ENCODE measurements at regions not wholly inside any gene's neighbourhood (a gene's known extent, or its start where the extent isn't known, plus 50 kb on each side); places are given as distances from the start of the nearest gene placed in this dataset.
"Not testable (repeated sequence)": the region's sequence is repeated elsewhere in the genome, so short reads cannot be mapped to it uniquely, and the experiment has no call there.

GRCh38 chr5:107002115-107002514, 668.6 kb downstream of the EFNA5 start:
- Histone ChIP-seq H3K4me2 (no peak overlapping the region), H3K9ac (no peak overlapping the region), H3K4me1 (ENCODE audit: control insufficient read depth in 1 of 2, insufficient read depth in 2 of 2, low read depth in 1 of 2, low read length in 1 of 2) (peaks cover 0 to 4% of the 10 kb centered on the region in 2 experiments; a peak in 2 of 4 replicates), H3K36me3 (replicated peaks in 1 of 2; ENCODE audit: control insufficient read depth in 1 of 2, insufficient read depth in 2 of 2, low read length in 1 of 2) (no peaks in the 10 kb centered on the region), H2AFZ (ENCODE audit: low read depth) (no peak overlapping the region), H3K9me2 (no peaks in the 10 kb centered on the region), H3K79me2 (ENCODE audit: insufficient read depth) (no peaks in the 10 kb centered on the region), H4K20me1 (ENCODE audit: insufficient read depth) (no peaks in the 10 kb centered on the region), H3F3A (replicated peaks; ENCODE audit: insufficient read depth) (no peaks in the 10 kb centered on the region), H3K27me3 (ENCODE audit: insufficient read depth) (no peaks in the 10 kb centered on the region), H3K27ac (ENCODE audit: low read depth in 2 of 2, low read length in 1 of 2) (no peak overlapping the region), H3K4me3 (ENCODE audit: low read depth in 2 of 2, low read length in 1 of 2) (no peak overlapping the region), H3K9me3 (no peaks in the 10 kb centered on the region)
- no peak for TF ChIP-seq NRF1 (IDR thresholded peaks at IDR 0.05; ENCODE audit: low read depth, low read length)
- TF ChIP-seq, protein P1, sequence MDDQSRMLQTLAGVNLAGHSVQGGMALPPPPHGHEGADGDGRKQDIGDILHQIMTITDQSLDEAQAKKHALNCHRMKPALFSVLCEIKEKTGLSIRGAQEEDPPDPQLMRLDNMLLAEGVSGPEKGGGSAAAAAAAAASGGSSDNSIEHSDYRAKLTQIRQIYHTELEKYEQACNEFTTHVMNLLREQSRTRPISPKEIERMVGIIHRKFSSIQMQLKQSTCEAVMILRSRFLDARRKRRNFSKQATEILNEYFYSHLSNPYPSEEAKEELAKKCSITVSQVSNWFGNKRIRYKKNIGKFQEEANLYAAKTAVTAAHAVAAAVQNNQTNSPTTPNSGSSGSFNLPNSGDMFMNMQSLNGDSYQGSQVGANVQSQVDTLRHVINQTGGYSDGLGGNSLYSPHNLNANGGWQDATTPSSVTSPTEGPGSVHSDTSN (IDR thresholded peaks at IDR 0.05): no peak
- no peak for TF ChIP-seq RCOR1 (IDR thresholded peaks at IDR 0.05; ENCODE audit: low read length)
- TF ChIP-seq REST (IDR thresholded peaks at IDR 0.05; ENCODE audit: low read depth, low read length): no peak
- no peak for TF ChIP-seq NFIC (IDR thresholded peaks at IDR 0.05; ENCODE audit: borderline replicate concordance)
- no peak for TF ChIP-seq YY1 (IDR thresholded peaks at IDR 0.05; ENCODE audit: low read depth)
- no peak for TF ChIP-seq FOSL2 (IDR thresholded peaks at IDR 0.05; ENCODE audit: borderline replicate concordance, low read depth)
- TF ChIP-seq IRF3 (IDR thresholded peaks at IDR 0.05; ENCODE audit: low read depth, low read length): no peak
- no peak for TF ChIP-seq MAX (IDR thresholded peaks at IDR 0.05; ENCODE audit: low read depth)
- no peak for TF ChIP-seq TEAD4 (IDR thresholded peaks at IDR 0.05; ENCODE audit: borderline replicate concordance, insufficient read depth)
- no peak for TF ChIP-seq JUND (IDR thresholded peaks at IDR 0.05)
- TF ChIP-seq, protein P2, sequence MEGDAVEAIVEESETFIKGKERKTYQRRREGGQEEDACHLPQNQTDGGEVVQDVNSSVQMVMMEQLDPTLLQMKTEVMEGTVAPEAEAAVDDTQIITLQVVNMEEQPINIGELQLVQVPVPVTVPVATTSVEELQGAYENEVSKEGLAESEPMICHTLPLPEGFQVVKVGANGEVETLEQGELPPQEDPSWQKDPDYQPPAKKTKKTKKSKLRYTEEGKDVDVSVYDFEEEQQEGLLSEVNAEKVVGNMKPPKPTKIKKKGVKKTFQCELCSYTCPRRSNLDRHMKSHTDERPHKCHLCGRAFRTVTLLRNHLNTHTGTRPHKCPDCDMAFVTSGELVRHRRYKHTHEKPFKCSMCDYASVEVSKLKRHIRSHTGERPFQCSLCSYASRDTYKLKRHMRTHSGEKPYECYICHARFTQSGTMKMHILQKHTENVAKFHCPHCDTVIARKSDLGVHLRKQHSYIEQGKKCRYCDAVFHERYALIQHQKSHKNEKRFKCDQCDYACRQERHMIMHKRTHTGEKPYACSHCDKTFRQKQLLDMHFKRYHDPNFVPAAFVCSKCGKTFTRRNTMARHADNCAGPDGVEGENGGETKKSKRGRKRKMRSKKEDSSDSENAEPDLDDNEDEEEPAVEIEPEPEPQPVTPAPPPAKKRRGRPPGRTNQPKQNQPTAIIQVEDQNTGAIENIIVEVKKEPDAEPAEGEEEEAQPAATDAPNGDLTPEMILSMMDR (IDR thresholded peaks at IDR 0.05): no peak
- TF ChIP-seq SIN3A (IDR thresholded peaks at IDR 0.05; ENCODE audit: borderline replicate concordance, low read depth, low read length): no peak
- TF ChIP-seq RFX5 (IDR thresholded peaks at IDR 0.05; ENCODE audit: low read length): no peak
- TF ChIP-seq, protein P3, sequence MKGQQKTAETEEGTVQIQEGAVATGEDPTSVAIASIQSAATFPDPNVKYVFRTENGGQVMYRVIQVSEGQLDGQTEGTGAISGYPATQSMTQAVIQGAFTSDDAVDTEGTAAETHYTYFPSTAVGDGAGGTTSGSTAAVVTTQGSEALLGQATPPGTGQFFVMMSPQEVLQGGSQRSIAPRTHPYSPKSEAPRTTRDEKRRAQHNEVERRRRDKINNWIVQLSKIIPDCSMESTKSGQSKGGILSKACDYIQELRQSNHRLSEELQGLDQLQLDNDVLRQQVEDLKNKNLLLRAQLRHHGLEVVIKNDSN (IDR thresholded peaks at IDR 0.05; ENCODE audit: borderline replicate concordance, low read depth): no peak
- TF ChIP-seq, protein P4, sequence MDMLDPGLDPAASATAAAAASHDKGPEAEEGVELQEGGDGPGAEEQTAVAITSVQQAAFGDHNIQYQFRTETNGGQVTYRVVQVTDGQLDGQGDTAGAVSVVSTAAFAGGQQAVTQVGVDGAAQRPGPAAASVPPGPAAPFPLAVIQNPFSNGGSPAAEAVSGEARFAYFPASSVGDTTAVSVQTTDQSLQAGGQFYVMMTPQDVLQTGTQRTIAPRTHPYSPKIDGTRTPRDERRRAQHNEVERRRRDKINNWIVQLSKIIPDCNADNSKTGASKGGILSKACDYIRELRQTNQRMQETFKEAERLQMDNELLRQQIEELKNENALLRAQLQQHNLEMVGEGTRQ (IDR thresholded peaks at IDR 0.05; ENCODE audit: borderline replicate concordance, low read depth, low read length): no peak
- no peak for TF ChIP-seq ZBTB33 (IDR thresholded peaks at IDR 0.05; ENCODE audit: borderline replicate concordance, low read depth)
- TF ChIP-seq TCF12 (IDR thresholded peaks at IDR 0.05): no peak
- DNase-seq: no peak
- CTCF ChIA-PET: no interaction called here
- POLR2A ChIA-PET: no interaction called here

DNA sequence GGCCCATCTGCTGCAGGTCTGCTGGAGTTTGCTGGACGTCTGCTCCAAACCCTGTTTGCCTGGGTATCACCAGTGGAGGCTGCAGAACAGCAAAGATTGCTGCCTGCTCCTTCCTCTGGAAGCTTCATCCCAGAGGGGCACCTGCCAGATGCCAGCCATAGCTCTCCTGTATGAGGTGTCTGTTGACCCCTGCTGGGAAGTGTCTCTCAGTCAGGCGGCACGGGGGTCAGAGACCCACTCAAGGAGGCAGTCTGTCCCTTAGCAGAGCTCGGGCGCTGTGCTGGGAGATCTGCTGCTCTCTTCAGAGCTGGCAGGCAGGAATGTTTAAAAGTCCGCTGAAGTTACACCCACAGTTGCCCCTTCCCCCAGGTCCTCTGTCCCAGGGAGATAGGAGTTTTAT, 671.2 kb downstream of the EFNA5 start:
- H3F3A ChIP-seq (replicated peaks; ENCODE audit: insufficient read depth); H3K79me2 ChIP-seq (ENCODE audit: insufficient read depth); H3K4me3 ChIP-seq (ENCODE audit: low read depth in 2 of 2, low read length in 1 of 2); H3K9me3 ChIP-seq; DNase-seq; H3K9ac ChIP-seq; POLR2A ChIA-PET; H2AFZ ChIP-seq (ENCODE audit: low read depth); H4K20me1 ChIP-seq (ENCODE audit: insufficient read depth); CTCF ChIA-PET; H3K36me3 ChIP-seq (replicated peaks in 1 of 2; ENCODE audit: control insufficient read depth in 1 of 2, insufficient read depth in 2 of 2, low read length in 1 of 2); H3K27ac ChIP-seq (ENCODE audit: low read depth in 2 of 2, low read length in 1 of 2); H3K27me3 ChIP-seq (ENCODE audit: insufficient read depth); H3K4me1 ChIP-seq (ENCODE audit: control insufficient read depth in 1 of 2, insufficient read depth in 2 of 2, low read depth in 1 of 2, low read length in 1 of 2); H3K4me2 ChIP-seq; H3K9me2 ChIP-seq: not testable (repeated sequence)
- WGBS (ENCODE audit: low lambda C conversion rate): 67% methylated on average over 4 of the region's 6 CpGs
